ENCODE measurements at regions not wholly inside any gene's neighbourhood (a gene's known extent, or its start where the extent isn't known, plus 50 kb on each side); places are given as distances from the start of the nearest gene placed in this dataset.
"Not testable (repeated sequence)": the region's sequence is repeated elsewhere in the genome, so short reads cannot be mapped to it uniquely, and the experiment has no call there.

GRCh38 chr5:102678267-102679058 lies 76.6 kb upstream of the PAM start:
- H3K4me3 ChIP-seq (ENCODE audit: low read depth, low read length), result no peak overlapping the region
- no peaks in the 10 kb centered on the region for H3K36me3 ChIP-seq (ENCODE audit: control insufficient read depth, insufficient read depth, low read length)
- no peak for TF ChIP-seq CTCF (IDR thresholded peaks at IDR 0.05; ENCODE audit: insufficient read depth, low read length, poor library complexity, severe bottlenecking)
- DNase-seq (ENCODE audit: low read depth), result no peak
- no peaks in the 10 kb centered on the region for H3K27me3 ChIP-seq (ENCODE audit: control insufficient read depth, insufficient read depth, low read length)

- Histone ChIP-seq H3K36me3 (ENCODE audit: control insufficient read depth, insufficient read depth, low read length) (no peaks in the 10 kb centered on the region), H3K4me3 (ENCODE audit: low read depth, low read length) (no peak overlapping the region), H3K27me3 (ENCODE audit: control insufficient read depth, insufficient read depth, low read length) (no peaks in the 10 kb centered on the region)
- DNase-seq (ENCODE audit: low read depth), result peak; percentile 14
- TF ChIP-seq CTCF (IDR thresholded peaks at IDR 0.05; ENCODE audit: insufficient read depth, low read length, poor library complexity, severe bottlenecking), result peak; percentile 94
Measured at GRCh38 chr5:102681403-102681983, 73.6 kb upstream of the PAM start.

- no peaks in the 10 kb centered on the region for H3K27me3 ChIP-seq (ENCODE audit: control insufficient read depth, insufficient read depth, low read length)
- no peak for DNase-seq (ENCODE audit: low read depth)
- TF ChIP-seq CTCF (IDR thresholded peaks at IDR 0.05; ENCODE audit: insufficient read depth, low read length, poor library complexity, severe bottlenecking), result no peak
- H3K36me3 ChIP-seq (ENCODE audit: control insufficient read depth, insufficient read depth, low read length), result no peaks in the 10 kb centered on the region
- no peak overlapping the region for H3K4me3 ChIP-seq (ENCODE audit: low read depth, low read length)
Measured at GRCh38 chr5:102682101-102682647, 72.9 kb upstream of the PAM start.

- not testable (repeated sequence) for H3K27me3 ChIP-seq (ENCODE audit: control insufficient read depth, insufficient read depth, low read length); H3K4me3 ChIP-seq (ENCODE audit: low read depth, low read length); H3K36me3 ChIP-seq (ENCODE audit: control insufficient read depth, insufficient read depth, low read length); DNase-seq (ENCODE audit: low read depth)
Measured at GRCh38 chr5:102688076-102688475, 67.0 kb upstream of the PAM start.

GRCh38 chr5:102688581-102689342 lies 66.3 kb upstream of the PAM start:
- H3K36me3 ChIP-seq (ENCODE audit: control insufficient read depth, insufficient read depth, low read length); DNase-seq (ENCODE audit: low read depth); H3K4me3 ChIP-seq (ENCODE audit: low read depth, low read length); H3K27me3 ChIP-seq (ENCODE audit: control insufficient read depth, insufficient read depth, low read length): not testable (repeated sequence)

GRCh38 chr5:102690910-102691309 lies 64.2 kb upstream of the PAM start:
- TF ChIP-seq CTCF (IDR thresholded peaks at IDR 0.05; ENCODE audit: insufficient read depth, low read length, poor library complexity, severe bottlenecking), result no peak
- DNase-seq (ENCODE audit: low read depth), result no peak
- H3K4me3 ChIP-seq (ENCODE audit: low read depth, low read length), result no peak overlapping the region
- no peaks in the 10 kb centered on the region for H3K36me3 ChIP-seq (ENCODE audit: control insufficient read depth, insufficient read depth, low read length)
- H3K27me3 ChIP-seq (ENCODE audit: control insufficient read depth, insufficient read depth, low read length), result no peaks in the 10 kb centered on the region

All from kidney epithelial cell (primary cell).